Esophagus muscularis mucosa (tissue), 3 donors: ENCODE measurements at regions not wholly inside any gene's neighbourhood (a gene's known extent, or its start where the extent isn't known, plus 50 kb on each side); places are given as distances from the start of the nearest gene placed in this dataset.

Experiments
- POLR2A ChIP-seq: fragments of 450-650 bp; IDR thresholded peaks from one replicate; pipeline ENCODE4 v1.6.1; 2017; ENCODE audit warnings: antibody characterized with exemption, moderate library complexity, mild to moderate bottlenecking, low read depth
- POLR2AphosphoS5 ChIP-seq, 2 donors: sonication (generic); formaldehyde crosslinking; IDR thresholded peaks; one replicate each; pipeline ENCODE4 v1.6.1; 2017; ENCODE audit warnings: antibody characterized with exemption in 2 of 2
- TF ChIP-seq, protein P1 (sequence below), 3 experiments: fragments of 200-600 bp in 2 of 3; fragments of 450-650 bp in 1 of 3; sonication (generic) in 2 of 3; IDR thresholded peaks; one replicate each; pipeline ENCODE4 v1.5.1; 2017 to 2019; ENCODE audit warnings: antibody characterized with exemption in 3 of 3, mild to moderate bottlenecking in 2 of 3, moderate library complexity in 1 of 3

- TF ChIP-seq, protein P1, sequence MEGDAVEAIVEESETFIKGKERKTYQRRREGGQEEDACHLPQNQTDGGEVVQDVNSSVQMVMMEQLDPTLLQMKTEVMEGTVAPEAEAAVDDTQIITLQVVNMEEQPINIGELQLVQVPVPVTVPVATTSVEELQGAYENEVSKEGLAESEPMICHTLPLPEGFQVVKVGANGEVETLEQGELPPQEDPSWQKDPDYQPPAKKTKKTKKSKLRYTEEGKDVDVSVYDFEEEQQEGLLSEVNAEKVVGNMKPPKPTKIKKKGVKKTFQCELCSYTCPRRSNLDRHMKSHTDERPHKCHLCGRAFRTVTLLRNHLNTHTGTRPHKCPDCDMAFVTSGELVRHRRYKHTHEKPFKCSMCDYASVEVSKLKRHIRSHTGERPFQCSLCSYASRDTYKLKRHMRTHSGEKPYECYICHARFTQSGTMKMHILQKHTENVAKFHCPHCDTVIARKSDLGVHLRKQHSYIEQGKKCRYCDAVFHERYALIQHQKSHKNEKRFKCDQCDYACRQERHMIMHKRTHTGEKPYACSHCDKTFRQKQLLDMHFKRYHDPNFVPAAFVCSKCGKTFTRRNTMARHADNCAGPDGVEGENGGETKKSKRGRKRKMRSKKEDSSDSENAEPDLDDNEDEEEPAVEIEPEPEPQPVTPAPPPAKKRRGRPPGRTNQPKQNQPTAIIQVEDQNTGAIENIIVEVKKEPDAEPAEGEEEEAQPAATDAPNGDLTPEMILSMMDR (IDR thresholded peaks at IDR 0.05) = no peak
- no peak for TF ChIP-seq POLR2A
- TF ChIP-seq POLR2AphosphoS5 (IDR thresholded peaks at IDR 0.05) = no peak
Observed at GRCh38 chr4:119832776-119833175, 204.2 kb upstream of the PDE5A start.
